GM19238 (cell line): ENCODE measurements at regions not wholly inside any gene's neighbourhood (a gene's known extent, or its start where the extent isn't known, plus 50 kb on each side); places are given as distances from the start of the nearest gene placed in this dataset.
"Not testable (repeated sequence)": the region's sequence is repeated elsewhere in the genome, so short reads cannot be mapped to it uniquely, and the experiment has no call there.

Experiments
- DNase-seq: peaks from one replicate; pipeline ENCODE4 v3.0.0; 2011; ENCODE audit warnings: low spot score; ENCODE audit not compliant: insufficient read length

DNA sequence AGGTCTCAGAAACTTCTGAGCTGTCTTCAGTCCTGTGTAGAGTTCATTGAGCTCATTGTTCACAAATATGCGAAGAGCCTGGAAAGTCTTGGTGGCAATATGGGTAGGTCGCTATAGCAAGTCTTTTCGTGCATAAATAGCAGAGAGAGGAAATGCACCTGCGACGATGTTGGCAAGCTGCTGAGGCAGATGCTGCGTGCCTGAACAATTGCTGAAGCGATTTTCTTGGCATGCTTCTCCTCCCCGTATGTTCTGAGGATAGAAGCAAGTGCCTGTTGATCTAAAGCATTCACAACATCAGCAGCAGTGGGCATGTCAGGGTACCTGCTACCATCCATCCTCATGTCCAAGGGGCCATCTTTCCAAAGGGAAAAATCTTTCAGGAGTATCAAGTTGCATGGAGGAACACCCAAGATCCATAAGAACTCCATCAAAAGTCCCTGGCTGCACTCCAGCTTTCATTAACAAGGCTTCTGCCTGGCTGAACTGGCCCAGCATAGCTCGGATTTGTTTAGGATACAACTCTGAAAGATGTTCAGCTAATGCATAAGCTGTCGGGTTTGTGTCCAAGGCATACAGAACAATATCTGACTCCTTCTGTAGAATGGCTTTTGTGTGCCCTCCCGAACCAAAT, 133.1 kb upstream of the LRIG3 start:
- DNase-seq: not testable (repeated sequence)

GRCh38 chr12:59046763-59047534, 126.6 kb upstream of the LRIG3 start:
- no peak for DNase-seq

DNA sequence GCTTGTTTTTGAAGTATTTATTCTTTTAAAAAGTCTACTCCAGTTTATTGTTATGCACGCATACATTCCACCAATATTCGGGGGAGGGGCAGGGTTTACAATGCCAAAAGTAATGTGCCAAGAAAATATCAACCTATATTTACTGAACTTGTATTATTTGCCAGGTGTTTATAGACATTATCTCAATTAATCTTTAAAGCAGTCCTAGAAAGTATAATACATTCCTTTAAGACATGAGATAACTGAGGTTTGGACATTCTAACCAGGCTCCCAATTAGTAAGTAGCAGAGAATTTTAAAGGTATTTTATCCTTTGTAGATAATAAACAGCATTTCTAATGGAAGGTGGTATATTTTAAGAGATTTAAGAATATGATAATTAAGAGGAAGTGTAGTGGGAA, 124.5 kb upstream of the LRIG3 start:
- DNase-seq: no peak

- DNase-seq: no peak
Measured at GRCh38 chr12:59041241-59042121, 121.2 kb upstream of the LRIG3 start.

DNA sequence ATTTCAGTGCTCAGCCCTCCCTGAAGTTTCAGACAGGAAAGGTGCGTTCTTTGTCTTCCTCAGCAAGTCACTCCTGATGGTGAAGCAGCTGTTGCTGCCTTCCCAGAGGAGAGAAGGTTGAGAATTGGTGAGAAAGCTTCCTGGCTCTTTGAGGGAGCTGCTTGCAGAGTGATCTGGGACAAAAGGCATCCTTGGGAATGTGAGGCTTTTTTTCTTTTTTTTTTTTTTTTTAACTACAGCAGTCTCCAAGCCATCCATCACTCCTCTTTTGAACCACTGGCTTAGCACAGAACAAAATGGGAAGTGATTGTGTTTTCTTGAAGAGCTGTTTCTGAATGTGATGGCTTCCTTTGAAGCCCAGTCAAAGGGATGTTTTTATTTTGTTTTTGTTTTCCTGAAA, 120.4 kb upstream of the LRIG3 start:
- DNase-seq: no peak

DNA sequence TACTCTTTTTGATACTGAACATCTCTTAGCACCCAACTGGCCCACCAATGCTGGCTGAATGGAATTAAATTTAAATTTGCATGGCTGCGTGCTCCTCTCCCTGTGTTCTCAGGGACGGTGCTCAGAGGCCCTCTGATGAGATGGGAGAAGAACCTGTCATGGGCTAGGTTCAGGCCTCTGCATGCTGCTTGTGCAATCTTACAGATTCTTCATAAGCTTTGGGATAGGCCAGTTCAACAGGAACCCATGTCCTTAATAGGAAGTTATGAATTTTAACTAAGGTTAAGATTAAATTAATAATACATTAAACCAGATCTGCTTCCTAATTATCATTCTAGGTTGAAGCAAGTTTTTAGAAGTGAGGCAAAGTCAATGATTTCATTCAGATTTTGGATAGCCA, 119.7 kb upstream of the LRIG3 start:
- DNase-seq: no peak

- DNase-seq: no peak
Measured at GRCh38 chr12:59039005-59039404, 118.7 kb upstream of the LRIG3 start.

GRCh38 chr12:59036973-59037762, 116.9 kb upstream of the LRIG3 start:
- DNase-seq: no peak

- DNase-seq: no peak
Measured at GRCh38 chr12:59036347-59036746, 116.0 kb upstream of the LRIG3 start.

- DNase-seq: no peak
Measured at GRCh38 chr12:59031313-59031712, 111.0 kb upstream of the LRIG3 start.

GRCh38 chr12:59030415-59030814, 110.1 kb upstream of the LRIG3 start:
- DNase-seq: no peak

- no peak for DNase-seq
Measured at GRCh38 chr12:59027199-59027598, 106.9 kb upstream of the LRIG3 start.

- DNase-seq: no peak
Measured at GRCh38 chr12:59023861-59024424, 103.6 kb upstream of the LRIG3 start.

DNA sequence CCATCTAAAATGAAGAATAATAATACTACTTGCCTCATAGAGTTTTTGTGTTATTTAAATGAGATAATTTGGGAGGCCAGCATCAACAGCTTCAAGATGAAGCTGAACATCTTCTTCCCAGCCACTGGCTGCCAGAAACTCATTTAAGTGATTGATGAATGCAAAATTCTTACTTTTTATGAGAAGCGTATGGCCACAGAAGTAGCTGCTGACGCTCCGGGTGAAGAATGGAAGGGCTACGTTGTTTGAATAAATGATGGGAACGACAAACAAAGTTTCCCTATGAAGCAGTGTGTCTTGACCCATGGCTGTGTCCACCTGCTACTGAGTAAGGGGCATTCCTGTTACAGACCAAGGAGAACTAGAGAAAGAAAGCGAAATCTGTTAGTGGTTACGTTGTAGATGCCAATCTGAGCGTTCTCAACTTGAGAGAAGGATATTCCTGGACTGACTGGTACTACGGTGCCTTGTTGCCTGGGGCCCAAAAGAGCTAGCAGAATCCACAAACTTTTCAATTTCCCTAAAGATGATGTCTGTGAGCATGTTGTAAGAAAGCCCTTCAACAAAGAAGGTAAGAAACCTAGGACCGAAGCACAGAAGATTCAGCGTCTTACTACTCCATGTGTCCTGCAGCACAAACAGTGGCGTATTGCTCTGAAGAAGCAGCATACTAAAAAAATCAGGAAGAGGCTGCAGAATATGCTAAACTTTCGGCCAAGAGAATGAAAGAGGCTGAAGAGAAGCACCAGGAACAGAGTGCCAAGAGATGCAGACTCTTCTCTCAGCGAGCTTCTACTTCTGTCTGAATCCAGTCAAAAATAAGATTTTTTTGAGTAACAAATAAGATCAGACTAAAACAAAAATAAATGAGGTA, 100.0 kb upstream of the LRIG3 start:
- no peak for DNase-seq

- no peak for DNase-seq
Measured at GRCh38 chr12:59014885-59015284, 94.6 kb upstream of the LRIG3 start.

DNA sequence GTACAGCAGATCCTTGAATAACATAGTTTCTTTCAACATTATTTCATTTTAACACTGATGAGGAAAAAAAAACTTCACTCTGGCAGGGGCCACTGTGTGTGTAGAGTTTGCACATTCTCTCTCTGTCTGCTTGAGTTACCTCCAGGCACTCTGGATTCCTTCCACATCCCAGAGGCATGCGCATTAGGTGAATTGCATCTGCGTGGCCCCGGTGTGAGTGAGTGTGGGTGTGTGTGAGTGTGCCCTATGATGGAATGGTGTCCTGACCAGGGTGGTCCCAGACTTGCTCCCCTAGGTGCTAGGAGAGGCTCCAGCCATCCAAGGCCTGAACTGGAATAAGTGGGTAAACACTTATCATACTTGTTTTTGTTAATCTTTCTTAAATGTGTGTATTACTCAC, 90.6 kb upstream of the LRIG3 start:
- DNase-seq: no peak

- no peak for DNase-seq
Measured at GRCh38 chr12:59010118-59010517, 89.8 kb upstream of the LRIG3 start.

DNA sequence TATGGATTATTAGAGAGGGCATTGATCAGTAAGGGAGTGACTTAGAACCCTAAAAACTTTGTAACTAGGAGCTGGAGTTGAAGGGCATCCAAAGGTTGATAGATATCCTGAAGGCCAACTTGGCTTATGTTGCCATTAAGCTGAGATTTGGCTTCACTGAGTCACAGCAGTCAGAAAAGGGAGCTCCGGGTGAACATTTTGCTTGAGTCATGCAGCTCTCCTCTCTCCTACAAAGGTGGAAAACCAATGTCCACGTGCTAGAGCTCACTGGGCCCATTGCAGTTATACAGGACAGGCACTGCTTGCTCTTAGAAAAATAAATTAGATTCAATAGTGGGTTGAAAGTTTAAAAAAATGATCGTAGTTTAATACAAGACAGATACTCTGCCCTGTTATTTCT, 87.3 kb upstream of the LRIG3 start:
- no peak for DNase-seq

GRCh38 chr12:59005193-59005955, 85.1 kb upstream of the LRIG3 start:
- no peak for DNase-seq
